Ishikawa (cell line): ENCODE measurements at regions not wholly inside any gene's neighbourhood (a gene's known extent, or its start where the extent isn't known, plus 50 kb on each side); places are given as distances from the start of the nearest gene placed in this dataset.

ENCODE experiments used
- CEBPB ChIP-seq: IDR thresholded peaks from 2 replicates; pipeline ENCODE4 v1.6.1; 2012
- CREB1 ChIP-seq: IDR thresholded peaks from 2 replicates; pipeline ENCODE4 v1.6.1; 2012; ENCODE audit warnings: low read depth
- EGR1 ChIP-seq: IDR thresholded peaks from 2 replicates; pipeline ENCODE4 v1.6.1; 2012
- EP300 ChIP-seq: IDR thresholded peaks from 2 replicates; pipeline ENCODE4 v1.6.1; 2012; ENCODE audit warnings: borderline replicate concordance
- FOXM1 ChIP-seq: IDR thresholded peaks from 2 replicates; pipeline ENCODE4 v1.6.1; 2012; ENCODE audit warnings: low read depth, borderline replicate concordance
- NFIC ChIP-seq: IDR thresholded peaks from 2 replicates; pipeline ENCODE4 v1.6.1; 2012
- RAD21 ChIP-seq: IDR thresholded peaks from 2 replicates; pipeline ENCODE4 v1.6.1; 2012; ENCODE audit warnings: low read depth
- TAF1 ChIP-seq: IDR thresholded peaks from 2 replicates; pipeline ENCODE4 v1.6.1; 2012; ENCODE audit warnings: low read depth, mild to moderate bottlenecking
- TCF12 ChIP-seq: IDR thresholded peaks from 2 replicates; pipeline ENCODE4 v1.6.1; 2012; ENCODE audit warnings: low read depth
- TEAD4 ChIP-seq: IDR thresholded peaks from 2 replicates; pipeline ENCODE4 v1.6.1; 2012
- YY1 ChIP-seq: IDR thresholded peaks from 2 replicates; pipeline ENCODE4 v1.6.1; 2012; ENCODE audit warnings: low read depth
- ZBTB7A ChIP-seq: IDR thresholded peaks from 2 replicates; pipeline ENCODE4 v1.6.1; 2012; ENCODE audit warnings: low read depth
- TF ChIP-seq, protein P1 (sequence below): IDR thresholded peaks from 2 replicates; pipeline ENCODE4 v1.6.1; 2012
- TF ChIP-seq, protein P2 (sequence below): IDR thresholded peaks from 2 replicates; pipeline ENCODE4 v1.6.1; 2012; ENCODE audit warnings: low read depth, mild to moderate bottlenecking
- TF ChIP-seq, protein P3 (sequence below): IDR thresholded peaks from 2 replicates; pipeline ENCODE4 v1.6.1; 2012

DNA sequence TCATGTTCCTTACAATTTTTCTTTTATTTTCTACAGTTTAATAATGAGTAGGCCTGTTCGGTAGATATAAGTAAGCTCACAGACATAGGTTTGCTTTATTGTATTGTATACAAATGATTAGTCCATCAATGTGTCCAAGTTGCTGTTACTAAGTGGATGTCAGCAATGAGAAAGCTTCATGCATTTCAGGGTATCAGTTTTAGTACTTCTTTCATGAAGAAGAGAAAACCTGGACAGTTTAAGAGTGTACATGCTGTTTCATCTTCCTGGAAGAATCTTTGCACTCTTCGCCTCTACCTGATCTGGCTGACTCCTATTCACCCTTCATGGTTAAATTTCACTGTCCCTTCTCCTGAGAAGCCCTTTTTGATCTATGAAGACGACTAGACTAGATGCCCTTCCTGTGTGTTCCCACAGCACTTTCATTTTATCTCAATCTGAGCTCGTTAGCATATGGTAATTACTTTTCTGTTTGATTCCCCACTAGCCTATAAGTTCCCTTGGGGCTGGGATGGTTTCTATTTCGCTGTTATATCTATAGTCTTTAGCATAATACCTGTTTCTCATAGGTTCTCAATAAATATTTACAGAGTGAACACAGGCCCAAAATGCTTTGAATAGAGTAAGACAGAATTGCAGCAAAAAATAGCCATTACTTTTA, 70.7 kb downstream of the CETN3 start:
- TF ChIP-seq TEAD4 (no peak), CREB1 (no peak)
- TF ChIP-seq, protein P1, sequence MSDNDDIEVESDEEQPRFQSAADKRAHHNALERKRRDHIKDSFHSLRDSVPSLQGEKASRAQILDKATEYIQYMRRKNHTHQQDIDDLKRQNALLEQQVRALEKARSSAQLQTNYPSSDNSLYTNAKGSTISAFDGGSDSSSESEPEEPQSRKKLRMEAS = no peak

DNA sequence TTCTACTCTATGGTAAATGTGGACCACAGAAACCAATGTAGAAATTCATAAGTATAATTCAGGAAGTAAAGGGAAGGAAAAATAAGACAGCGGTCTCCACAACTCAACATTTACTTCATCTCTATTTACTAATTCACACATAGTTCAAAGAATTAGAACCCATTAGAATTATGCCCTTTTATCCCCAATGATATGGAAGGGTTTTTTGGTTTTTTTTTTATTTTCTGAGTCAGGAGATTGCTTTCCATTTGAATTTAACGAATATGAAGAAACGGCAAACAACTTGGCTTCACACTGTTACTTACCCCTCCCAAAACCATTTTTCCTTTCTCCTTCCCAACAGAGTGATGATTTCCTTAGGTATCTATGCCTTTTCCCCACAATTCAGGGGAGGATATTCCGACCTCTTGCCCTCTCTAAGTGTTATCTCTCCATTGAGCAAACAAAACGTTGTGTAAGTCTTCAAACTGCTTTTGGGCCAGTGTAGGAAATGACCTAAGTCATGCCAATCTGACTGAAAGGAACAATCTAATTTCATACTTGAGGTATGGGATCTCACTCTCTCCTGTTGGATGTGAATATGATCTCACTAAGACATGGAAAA, 72.0 kb downstream of the CETN3 start:
- no peak for TF ChIP-seq CEBPB

DNA sequence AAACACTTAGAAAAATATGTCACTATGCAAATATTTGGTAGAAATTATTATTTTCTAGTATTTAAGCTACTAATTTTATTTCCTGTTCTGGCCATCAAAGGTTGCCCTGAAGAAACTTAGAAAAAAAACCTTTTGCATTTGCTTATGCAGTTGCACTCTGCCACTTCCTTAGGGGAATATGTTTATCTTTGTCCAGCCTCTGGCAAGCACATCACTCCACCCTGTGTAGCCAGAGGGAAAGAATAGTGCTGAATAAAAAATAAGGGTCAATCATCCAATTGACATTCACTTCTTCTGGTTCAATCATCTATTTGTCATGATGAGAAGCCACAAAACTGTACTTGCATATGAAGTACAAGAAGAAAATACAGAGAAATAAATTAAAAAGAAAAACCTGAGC, 72.8 kb downstream of the CETN3 start:
- TF ChIP-seq NFIC = no peak
- TF ChIP-seq, protein P2, sequence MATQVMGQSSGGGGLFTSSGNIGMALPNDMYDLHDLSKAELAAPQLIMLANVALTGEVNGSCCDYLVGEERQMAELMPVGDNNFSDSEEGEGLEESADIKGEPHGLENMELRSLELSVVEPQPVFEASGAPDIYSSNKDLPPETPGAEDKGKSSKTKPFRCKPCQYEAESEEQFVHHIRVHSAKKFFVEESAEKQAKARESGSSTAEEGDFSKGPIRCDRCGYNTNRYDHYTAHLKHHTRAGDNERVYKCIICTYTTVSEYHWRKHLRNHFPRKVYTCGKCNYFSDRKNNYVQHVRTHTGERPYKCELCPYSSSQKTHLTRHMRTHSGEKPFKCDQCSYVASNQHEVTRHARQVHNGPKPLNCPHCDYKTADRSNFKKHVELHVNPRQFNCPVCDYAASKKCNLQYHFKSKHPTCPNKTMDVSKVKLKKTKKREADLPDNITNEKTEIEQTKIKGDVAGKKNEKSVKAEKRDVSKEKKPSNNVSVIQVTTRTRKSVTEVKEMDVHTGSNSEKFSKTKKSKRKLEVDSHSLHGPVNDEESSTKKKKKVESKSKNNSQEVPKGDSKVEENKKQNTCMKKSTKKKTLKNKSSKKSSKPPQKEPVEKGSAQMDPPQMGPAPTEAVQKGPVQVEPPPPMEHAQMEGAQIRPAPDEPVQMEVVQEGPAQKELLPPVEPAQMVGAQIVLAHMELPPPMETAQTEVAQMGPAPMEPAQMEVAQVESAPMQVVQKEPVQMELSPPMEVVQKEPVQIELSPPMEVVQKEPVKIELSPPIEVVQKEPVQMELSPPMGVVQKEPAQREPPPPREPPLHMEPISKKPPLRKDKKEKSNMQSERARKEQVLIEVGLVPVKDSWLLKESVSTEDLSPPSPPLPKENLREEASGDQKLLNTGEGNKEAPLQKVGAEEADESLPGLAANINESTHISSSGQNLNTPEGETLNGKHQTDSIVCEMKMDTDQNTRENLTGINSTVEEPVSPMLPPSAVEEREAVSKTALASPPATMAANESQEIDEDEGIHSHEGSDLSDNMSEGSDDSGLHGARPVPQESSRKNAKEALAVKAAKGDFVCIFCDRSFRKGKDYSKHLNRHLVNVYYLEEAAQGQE = no peak
- TF ChIP-seq TAF1 = no peak
- TF ChIP-seq, protein P3, sequence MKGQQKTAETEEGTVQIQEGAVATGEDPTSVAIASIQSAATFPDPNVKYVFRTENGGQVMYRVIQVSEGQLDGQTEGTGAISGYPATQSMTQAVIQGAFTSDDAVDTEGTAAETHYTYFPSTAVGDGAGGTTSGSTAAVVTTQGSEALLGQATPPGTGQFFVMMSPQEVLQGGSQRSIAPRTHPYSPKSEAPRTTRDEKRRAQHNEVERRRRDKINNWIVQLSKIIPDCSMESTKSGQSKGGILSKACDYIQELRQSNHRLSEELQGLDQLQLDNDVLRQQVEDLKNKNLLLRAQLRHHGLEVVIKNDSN = no peak
- no peak for TF ChIP-seq EGR1
- TF ChIP-seq YY1 = no peak
- TF ChIP-seq, protein P1 = no peak
- TF ChIP-seq EP300 = no peak
- no peak for TF ChIP-seq CREB1
- TF ChIP-seq ZBTB7A = no peak
- no peak for TF ChIP-seq FOXM1
- no peak for TF ChIP-seq RAD21
- TF ChIP-seq TEAD4 = no peak
- TF ChIP-seq CEBPB = no peak

DNA sequence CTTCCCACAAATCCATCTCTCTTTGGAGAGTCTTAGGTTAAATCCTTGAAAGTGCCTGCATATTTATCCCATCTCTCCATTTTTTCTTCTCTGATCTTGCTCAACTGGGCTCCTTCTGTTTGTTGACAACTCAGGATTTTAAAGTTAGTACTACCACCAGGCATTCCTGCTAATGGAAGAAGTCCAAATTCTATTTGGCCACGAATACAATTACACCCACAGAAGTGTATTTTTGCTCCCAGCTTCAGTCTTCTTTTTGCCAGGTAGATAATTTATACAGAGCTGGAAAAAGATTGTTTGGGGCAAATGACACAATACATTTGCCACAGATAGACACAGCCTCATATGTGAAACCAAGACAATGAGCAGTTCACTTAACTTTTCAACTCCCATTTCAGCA, 74.8 kb downstream of the CETN3 start:
- TF ChIP-seq CEBPB (no peak), EP300 (no peak), EGR1 (no peak), FOXM1 (no peak), TCF12 (no peak), CREB1 (no peak), NFIC (no peak), YY1 (no peak)
- TF ChIP-seq, protein P1 = no peak
- TF ChIP-seq, protein P2 = no peak
- TF ChIP-seq, protein P3 = no peak

DNA sequence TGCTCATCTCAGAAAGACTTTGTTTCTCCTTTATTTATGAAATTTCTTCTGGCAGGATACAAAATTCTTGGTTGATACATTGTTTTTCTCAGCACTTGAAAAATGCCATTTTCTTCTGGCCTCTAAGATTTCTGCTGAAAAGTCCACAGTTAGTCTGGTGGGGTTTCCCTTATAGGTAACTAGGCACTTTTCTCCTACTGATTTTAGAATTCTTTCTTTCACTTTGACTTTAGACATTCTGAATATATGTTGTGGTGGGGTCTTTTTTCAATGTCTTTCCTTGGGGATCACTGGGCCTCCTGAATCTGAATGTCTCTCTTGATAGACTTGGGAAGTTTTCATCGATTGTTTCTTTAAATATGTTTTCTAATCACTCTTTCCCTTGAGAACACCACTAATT, 79.6 kb downstream of the CETN3 start:
- TF ChIP-seq TCF12 = no peak

DNA sequence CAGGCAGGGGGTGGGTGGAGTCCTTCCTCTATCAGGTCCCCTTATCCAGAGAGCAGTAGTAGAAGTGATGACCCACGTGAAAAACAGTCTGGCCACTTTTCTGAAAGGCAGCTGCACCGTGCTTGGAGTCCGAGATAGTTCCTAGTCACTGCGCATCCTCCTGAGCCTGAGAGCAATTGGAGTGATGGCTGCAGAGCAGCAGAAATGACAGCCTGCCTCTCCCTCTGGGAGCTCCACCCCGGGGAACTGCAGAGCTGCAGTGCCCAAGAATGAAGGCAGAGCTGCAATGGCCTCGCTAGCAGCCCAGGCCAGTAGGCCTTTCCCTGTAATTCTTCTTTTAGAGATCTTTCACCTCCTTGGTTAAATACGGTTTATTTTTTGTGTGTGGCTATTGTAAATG, 82.6 kb downstream of the CETN3 start:
- TF ChIP-seq, protein P3 = no peak
- TF ChIP-seq YY1 = no peak
- TF ChIP-seq TCF12 = no peak
- no peak for TF ChIP-seq TEAD4
- TF ChIP-seq TAF1 = no peak
- no peak for TF ChIP-seq CEBPB
- TF ChIP-seq ZBTB7A = no peak
- no peak for TF ChIP-seq EP300
- no peak for TF ChIP-seq CREB1
- no peak for TF ChIP-seq NFIC
- TF ChIP-seq, protein P1 = no peak
- TF ChIP-seq RAD21 = no peak
- TF ChIP-seq, protein P2 = no peak
- TF ChIP-seq EGR1 = no peak
- no peak for TF ChIP-seq FOXM1
